ENCODE measurements at regions not wholly inside any gene's neighbourhood (a gene's known extent, or its start where the extent isn't known, plus 50 kb on each side); places are given as distances from the start of the nearest gene placed in this dataset.

DNA sequence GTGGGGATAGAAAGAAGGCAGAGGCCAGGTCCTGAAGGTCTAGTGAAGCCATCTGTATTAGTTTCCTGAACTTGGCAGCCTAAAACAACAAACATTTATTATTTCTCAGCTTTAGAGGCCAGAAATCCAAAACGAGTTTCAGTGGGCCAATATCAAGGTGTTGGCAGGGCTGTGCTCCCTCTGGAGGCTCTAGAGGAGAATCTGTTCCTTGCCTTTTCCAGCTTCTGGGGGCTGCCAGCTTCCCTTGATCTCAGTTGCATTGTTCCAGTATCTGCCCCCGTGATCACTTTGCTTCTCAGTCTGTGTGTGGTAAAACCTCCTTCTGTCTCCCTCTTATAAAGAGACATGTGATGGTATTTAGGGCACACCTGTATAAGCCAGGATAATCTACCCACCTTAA is 82.4 kb downstream of the MAFB start:
- DNase-seq (ENCODE audit: extremely low spot score): no peak
- TF ChIP-seq, protein P1, sequence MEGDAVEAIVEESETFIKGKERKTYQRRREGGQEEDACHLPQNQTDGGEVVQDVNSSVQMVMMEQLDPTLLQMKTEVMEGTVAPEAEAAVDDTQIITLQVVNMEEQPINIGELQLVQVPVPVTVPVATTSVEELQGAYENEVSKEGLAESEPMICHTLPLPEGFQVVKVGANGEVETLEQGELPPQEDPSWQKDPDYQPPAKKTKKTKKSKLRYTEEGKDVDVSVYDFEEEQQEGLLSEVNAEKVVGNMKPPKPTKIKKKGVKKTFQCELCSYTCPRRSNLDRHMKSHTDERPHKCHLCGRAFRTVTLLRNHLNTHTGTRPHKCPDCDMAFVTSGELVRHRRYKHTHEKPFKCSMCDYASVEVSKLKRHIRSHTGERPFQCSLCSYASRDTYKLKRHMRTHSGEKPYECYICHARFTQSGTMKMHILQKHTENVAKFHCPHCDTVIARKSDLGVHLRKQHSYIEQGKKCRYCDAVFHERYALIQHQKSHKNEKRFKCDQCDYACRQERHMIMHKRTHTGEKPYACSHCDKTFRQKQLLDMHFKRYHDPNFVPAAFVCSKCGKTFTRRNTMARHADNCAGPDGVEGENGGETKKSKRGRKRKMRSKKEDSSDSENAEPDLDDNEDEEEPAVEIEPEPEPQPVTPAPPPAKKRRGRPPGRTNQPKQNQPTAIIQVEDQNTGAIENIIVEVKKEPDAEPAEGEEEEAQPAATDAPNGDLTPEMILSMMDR (IDR thresholded peaks at IDR 0.05; ENCODE audit: control extremely low read depth, extremely low read depth, low read depth, missing control alignments): no peak
- POLR2A ChIA-PET: no interaction called here
- CTCF ChIA-PET: no interaction called here

DNA sequence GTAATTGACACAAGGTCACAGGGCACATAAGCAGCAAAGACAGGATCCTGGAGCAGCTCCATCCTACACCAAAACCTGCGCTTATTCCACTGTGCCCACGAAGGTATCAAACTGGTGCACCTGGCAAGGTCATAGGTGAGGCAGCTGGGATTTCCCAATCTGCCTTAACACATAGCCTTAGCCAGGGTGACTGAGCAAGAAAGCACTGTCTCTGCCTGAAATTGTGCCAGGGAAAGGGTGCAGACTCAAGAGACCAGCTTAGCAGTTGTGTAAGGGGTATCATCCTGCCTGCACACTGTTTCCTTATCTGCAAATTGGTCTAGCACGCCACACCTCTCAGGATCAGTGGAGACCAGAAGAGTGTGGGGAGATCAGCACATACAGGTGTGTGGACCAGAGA is 82.8 kb downstream of the MAFB start:
- TF ChIP-seq, protein P1 (IDR thresholded peaks at IDR 0.05; ENCODE audit: control extremely low read depth, extremely low read depth, low read depth, missing control alignments): no peak
- CTCF ChIA-PET: no interaction called here
- no peak for DNase-seq (ENCODE audit: extremely low spot score)
- POLR2A ChIA-PET: no interaction called here

DNA sequence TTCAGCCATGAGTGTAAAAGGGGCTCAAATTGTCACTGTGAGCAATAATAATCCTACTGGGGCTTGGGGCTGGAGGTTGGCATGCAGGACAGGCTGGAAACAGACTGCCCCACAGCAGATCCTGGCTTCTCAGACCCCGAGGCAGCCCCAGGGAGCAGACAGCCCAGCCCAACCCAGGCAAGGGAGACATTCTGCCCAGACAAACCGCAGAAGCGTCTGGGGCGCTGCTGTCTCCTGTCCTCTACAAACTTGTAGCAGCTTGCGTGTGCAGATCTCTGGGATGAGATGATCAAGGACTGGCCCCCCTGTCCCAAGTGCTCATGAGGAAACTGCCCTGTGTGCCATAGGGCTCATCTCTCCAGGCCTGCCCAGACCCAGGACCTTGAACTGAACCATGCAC is 84.6 kb downstream of the MAFB start:
- DNase-seq (ENCODE audit: extremely low spot score): no peak
- ChIA-PET CTCF (interaction anchor here (0.9 kb wide), 1 partner anchor 12 kb away, joined by 3 read pairs; no protein-coding TSS in a partner anchor), POLR2A (no interaction called here)
- TF ChIP-seq, protein P1 (IDR thresholded peaks at IDR 0.05; ENCODE audit: control extremely low read depth, extremely low read depth, low read depth, missing control alignments): no peak

DNA sequence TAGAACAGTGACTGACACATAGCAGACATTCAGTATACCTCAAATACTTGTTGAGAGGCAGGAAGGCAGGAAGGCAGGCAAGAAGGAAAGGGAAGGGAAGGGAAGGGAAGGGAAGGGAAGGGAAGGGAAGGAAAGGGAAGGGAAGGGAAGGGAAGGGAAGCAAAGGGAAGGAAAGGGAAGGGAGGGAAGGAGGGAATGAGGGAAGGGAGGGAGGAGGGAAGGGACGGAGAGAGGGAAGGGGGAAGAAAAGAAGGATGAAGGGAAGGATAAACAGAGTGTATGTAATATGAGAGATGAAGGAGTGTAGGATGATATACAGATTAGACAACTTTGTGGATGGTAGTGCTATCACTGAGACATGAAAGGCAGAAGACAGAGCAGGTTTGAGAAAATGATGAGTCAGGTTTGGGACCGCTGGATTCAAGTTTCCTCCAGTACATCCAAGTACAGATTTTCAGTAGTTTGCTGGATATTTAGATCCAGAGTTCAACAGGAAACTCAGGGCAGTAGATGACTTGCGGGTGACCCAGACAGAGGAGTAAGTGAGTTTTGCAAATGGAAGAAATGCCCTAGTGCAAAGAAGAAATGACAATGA is 85.9 kb downstream of the MAFB start:
- TF ChIP-seq, protein P1 (IDR thresholded peaks at IDR 0.05; ENCODE audit: control extremely low read depth, extremely low read depth, low read depth, missing control alignments): no peak
- DNase-seq (ENCODE audit: extremely low spot score): no peak
- ChIA-PET POLR2A (no interaction called here), CTCF (no interaction called here)

DNA sequence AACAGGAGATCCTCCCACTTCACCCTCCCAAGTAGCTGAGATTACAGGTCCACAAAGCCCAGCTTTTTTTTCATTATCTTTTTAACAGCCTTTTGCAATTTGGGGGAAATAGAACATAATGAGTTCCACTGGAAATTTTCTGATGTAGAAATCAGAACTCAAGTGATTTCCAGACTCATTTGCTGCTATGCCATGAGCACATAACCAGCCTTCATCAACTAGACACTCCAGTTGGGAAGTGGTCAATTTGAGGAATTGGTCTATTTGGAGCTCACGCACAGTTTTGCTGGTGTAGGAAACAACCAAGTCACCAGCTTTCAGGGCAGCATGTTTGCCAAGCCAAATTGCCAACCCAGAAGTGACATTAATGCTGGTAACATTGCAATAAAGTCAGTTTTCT is 86.7 kb downstream of the MAFB start:
- TF ChIP-seq, protein P1 (IDR thresholded peaks at IDR 0.05; ENCODE audit: control extremely low read depth, extremely low read depth, low read depth, missing control alignments): no peak
- DNase-seq (ENCODE audit: extremely low spot score): no peak
- ChIA-PET CTCF (no interaction called here), POLR2A (no interaction called here)

DNA sequence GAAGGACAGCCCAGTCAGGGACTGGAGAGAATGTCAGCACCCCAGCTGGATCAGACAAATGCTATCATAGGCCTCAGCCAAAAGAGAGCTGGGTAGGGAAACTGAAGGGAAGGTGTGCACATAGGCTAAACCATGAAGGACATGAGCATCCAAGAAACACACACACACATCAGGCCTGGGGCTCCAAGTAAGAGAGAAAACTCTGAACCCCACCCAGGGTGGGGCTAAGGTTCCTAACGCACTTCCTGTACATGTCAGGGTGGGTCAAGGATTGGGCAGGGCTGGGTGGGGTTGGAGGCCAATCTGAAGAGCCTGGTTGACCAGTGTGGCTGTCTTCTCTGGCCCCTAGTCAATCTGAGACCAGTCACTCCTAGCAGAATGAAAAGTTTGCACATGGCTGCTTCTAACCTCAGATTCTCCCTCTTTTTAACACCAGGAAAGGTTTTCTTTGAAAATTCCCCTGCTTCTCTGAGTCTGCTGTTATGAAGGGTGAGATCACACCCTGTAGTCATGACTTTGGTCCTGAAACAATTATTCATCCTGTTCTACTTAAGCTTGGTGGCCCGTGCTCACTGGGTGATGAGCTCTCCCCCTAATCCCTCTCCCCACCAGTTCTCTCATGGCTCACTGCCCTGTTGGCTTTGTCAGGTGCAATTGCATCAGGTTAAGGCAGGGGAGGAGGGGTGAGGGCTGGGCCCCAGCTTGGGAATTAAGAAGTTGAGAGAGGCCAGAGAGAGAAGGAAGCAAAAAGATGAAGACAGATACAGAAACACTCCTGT is 88.4 kb downstream of the MAFB start:
- CTCF ChIA-PET: no interaction called here
- TF ChIP-seq, protein P1 (IDR thresholded peaks at IDR 0.05; ENCODE audit: control extremely low read depth, extremely low read depth, low read depth, missing control alignments): no peak
- POLR2A ChIA-PET: no interaction called here
- no peak for DNase-seq (ENCODE audit: extremely low spot score)

All from GM10248 (cell line).